ENCODE measurements at regions not wholly inside any gene's neighbourhood (a gene's known extent, or its start where the extent isn't known, plus 50 kb on each side); places are given as distances from the start of the nearest gene placed in this dataset.

GRCh38 chr2:139465789-139466188 is 685.6 kb upstream of the NXPH2 start:
- no TSS peak for BruUV-seq (replicated peaks)
- Histone ChIP-seq H3K27me3 (ENCODE audit: control insufficient read depth, insufficient read depth, low read length) (no peaks in the 10 kb centered on the region), H3K4me1 (ENCODE audit: control insufficient read depth, insufficient read depth, low read length) (no peaks in the 10 kb centered on the region), H3K27ac (ENCODE audit: low read length) (no peak overlapping the region), H3K9me3 (ENCODE audit: control insufficient read depth, insufficient read depth, low read depth, low read length) (no peaks in the 10 kb centered on the region), H3K36me3 (ENCODE audit: control insufficient read depth, insufficient read depth, low read length) (no peaks in the 10 kb centered on the region), H3K4me3 (ENCODE audit: low read depth in 2 of 2, low read length in 2 of 2) (no peak overlapping the region)
- ATAC-seq (no peak), DNase-seq (ENCODE audit: low read depth, low spot score) (no peak)
- TF ChIP-seq SIN3A (IDR thresholded peaks at IDR 0.05; ENCODE audit: borderline replicate concordance, insufficient read depth, low read depth, low read length) (no peak), POLR2AphosphoS5 (IDR thresholded peaks at IDR 0.05; ENCODE audit: low read depth, low read length) (no peak), CTCF (IDR thresholded peaks at IDR 0.05) (no peak), REST (IDR thresholded peaks at IDR 0.05; ENCODE audit: insufficient read depth in 1 of 2, low read depth in 2 of 2, low read length in 1 of 2) (no peak), TCF7L2 (IDR thresholded peaks at IDR 0.05; ENCODE audit: low read depth, low read length) (no peak)
- intact Hi-C loops (cut with micrococcal nuclease; ENCODE audit: unreplicated experiment) = no loop called here
- ChIA-PET CTCF (no interaction called here), POLR2A (no interaction called here)
- in situ Hi-C loops (cut with HindIII; ENCODE audit: low pct_unique_long_range_greater_than_20kb, low sequenced_read_pairs) = no loop called here

- ATAC-seq (no peak), DNase-seq (ENCODE audit: low read depth, low spot score) (no peak)
- in situ Hi-C loops (cut with HindIII; ENCODE audit: low pct_unique_long_range_greater_than_20kb, low sequenced_read_pairs) (no loop called here), intact Hi-C loops (cut with micrococcal nuclease; ENCODE audit: unreplicated experiment) (no loop called here)
- Histone ChIP-seq H3K27ac (ENCODE audit: low read length) (no peak overlapping the region), H3K9me3 (ENCODE audit: control insufficient read depth, insufficient read depth, low read depth, low read length) (no peaks in the 10 kb centered on the region), H3K4me1 (ENCODE audit: control insufficient read depth, insufficient read depth, low read length) (no peaks in the 10 kb centered on the region), H3K36me3 (ENCODE audit: control insufficient read depth, insufficient read depth, low read length) (no peaks in the 10 kb centered on the region), H3K4me3 (ENCODE audit: low read depth in 2 of 2, low read length in 2 of 2) (no peak overlapping the region), H3K27me3 (ENCODE audit: control insufficient read depth, insufficient read depth, low read length) (no peaks in the 10 kb centered on the region)
- ChIA-PET POLR2A (no interaction called here), CTCF (no interaction called here)
- TF ChIP-seq REST (IDR thresholded peaks at IDR 0.05; ENCODE audit: insufficient read depth in 1 of 2, low read depth in 2 of 2, low read length in 1 of 2) = no peak
- no peak for TF ChIP-seq SIN3A (IDR thresholded peaks at IDR 0.05; ENCODE audit: borderline replicate concordance, insufficient read depth, low read depth, low read length)
- no peak for TF ChIP-seq POLR2AphosphoS5 (IDR thresholded peaks at IDR 0.05; ENCODE audit: low read depth, low read length)
- TF ChIP-seq CTCF (IDR thresholded peaks at IDR 0.05) = no peak
- TF ChIP-seq TCF7L2 (IDR thresholded peaks at IDR 0.05; ENCODE audit: low read depth, low read length) = no peak
- no TSS peak for BruUV-seq (replicated peaks)
Observed at GRCh38 chr2:139457873-139458272, 677.7 kb upstream of the NXPH2 start.
